Stomach (tissue), 8 donors: ENCODE measurements at regions not wholly inside any gene's neighbourhood (a gene's known extent, or its start where the extent isn't known, plus 50 kb on each side); places are given as distances from the start of the nearest gene placed in this dataset.

Experiments used
- DNase-seq, 2 donors: peaks; one replicate each; pipeline versions ENCODE4 v3.0.0 to v3.0.0-alpha.2; 2013 to 2019
- H3K27ac ChIP-seq, 5 donors: fragments of 200-600 bp in 4 of 5; sonication (generic) in 4 of 5; one replicate each; pipeline ENCODE4 v1.5.1; 2013 to 2019; ENCODE audit warnings: mild to moderate bottlenecking in 1 of 5, moderate library complexity in 1 of 5
- H3K27me3 ChIP-seq, 3 donors: fragments of 200-600 bp; sonication (generic); one replicate each; pipeline ENCODE4 v1.5.1; 2017 to 2019; ENCODE audit warnings: mixed run types in 1 of 3
- H3K36me3 ChIP-seq, 4 donors: fragments of 200-600 bp; sonication (generic); 1 replicate in 3 of 4; 2 replicates in 1 of 4; pipeline ENCODE4 v1.5.1; 2016 to 2019
- H3K4me1 ChIP-seq, 4 donors: fragments of 200-600 bp; sonication (generic); one replicate each; pipeline ENCODE4 v1.5.1; 2016 to 2019
- H3K4me3 ChIP-seq, 4 donors: fragments of 200-600 bp; sonication (generic) in 3 of 4; one replicate each; pipeline ENCODE4 v1.5.1; 2016 to 2019; ENCODE audit warnings: mild to moderate bottlenecking in 1 of 4
- H3K9me3 ChIP-seq, 4 donors: fragments of 200-600 bp; sonication (generic); one replicate each; pipeline ENCODE4 v1.5.1; 2016 to 2019
- EP300 ChIP-seq: sonication (generic); formaldehyde crosslinking; IDR thresholded peaks from one replicate; pipeline ENCODE4 v1.6.1; 2017; ENCODE audit warnings: antibody characterized with exemption
- POLR2A ChIP-seq, 4 donors: fragments of 450-650 bp; IDR thresholded peaks; one replicate each; pipeline ENCODE4 v1.6.1; 2016; ENCODE audit warnings: antibody characterized with exemption in 4 of 4, control low read depth in 2 of 4, mild to moderate bottlenecking in 1 of 4, moderate library complexity in 1 of 4
- POLR2AphosphoS5 ChIP-seq, 3 donors: sonication (generic); formaldehyde crosslinking; IDR thresholded peaks; one replicate each; pipeline ENCODE4 v1.6.1; 2016; ENCODE audit warnings: antibody characterized with exemption in 3 of 3
- WGBS, 5 donors: extraction: QIAGEN DNeasy Blood & Tissue Kit in 3 of 5; methylation state at CpG; one replicate each; pipeline versions ENCODE4 v1.1.5 to v1.1.7; 2013 to 2018; 5-methylcytosine and 5-hydroxymethylcytosine counted together
- intact Hi-C: fragments of 100-400 bp; cut with DNase I; formaldehyde crosslinking; loops from one replicate; pipeline ENCODE4 v1.15.1; 2023; ENCODE audit warnings: low total_unique reads
- TF ChIP-seq, protein P1 (sequence below), 7 experiments: fragments of 450-650 bp in 4 of 7; fragments of 200-600 bp in 3 of 7; sonication (generic) in 3 of 7; IDR thresholded peaks; one replicate each; pipeline ENCODE4 v1.5.1; 2016 to 2019; ENCODE audit warnings: antibody characterized with exemption in 7 of 7, control low read depth in 2 of 7, mild to moderate bottlenecking in 1 of 7
- donor health status: healthy with polysubstance abuse.
- donor health status: Bipolar disorder and iron deficiency.
- donor health status: healthy.

- H3K9me3 ChIP-seq, result no peaks in the 10 kb centered on the region
- intact Hi-C loops, result no loop called here
- WGBS, 5 donors, result 74 to 91% (median 85%) methylated on average over 7 of the region's 7 CpGs
- peak overlapping the region in 2 of 5 donors; percentile 35 to 77 for H3K27ac ChIP-seq
- H3K4me3 ChIP-seq, result no peak overlapping the region
- no peak for DNase-seq
- no peaks in the 10 kb centered on the region for H3K4me1 ChIP-seq
- TF ChIP-seq POLR2AphosphoS5 (IDR thresholded peaks at IDR 0.05) (no peak), POLR2A (IDR thresholded peaks at IDR 0.05) (no peak), EP300 (no peak)
- TF ChIP-seq, protein P1, sequence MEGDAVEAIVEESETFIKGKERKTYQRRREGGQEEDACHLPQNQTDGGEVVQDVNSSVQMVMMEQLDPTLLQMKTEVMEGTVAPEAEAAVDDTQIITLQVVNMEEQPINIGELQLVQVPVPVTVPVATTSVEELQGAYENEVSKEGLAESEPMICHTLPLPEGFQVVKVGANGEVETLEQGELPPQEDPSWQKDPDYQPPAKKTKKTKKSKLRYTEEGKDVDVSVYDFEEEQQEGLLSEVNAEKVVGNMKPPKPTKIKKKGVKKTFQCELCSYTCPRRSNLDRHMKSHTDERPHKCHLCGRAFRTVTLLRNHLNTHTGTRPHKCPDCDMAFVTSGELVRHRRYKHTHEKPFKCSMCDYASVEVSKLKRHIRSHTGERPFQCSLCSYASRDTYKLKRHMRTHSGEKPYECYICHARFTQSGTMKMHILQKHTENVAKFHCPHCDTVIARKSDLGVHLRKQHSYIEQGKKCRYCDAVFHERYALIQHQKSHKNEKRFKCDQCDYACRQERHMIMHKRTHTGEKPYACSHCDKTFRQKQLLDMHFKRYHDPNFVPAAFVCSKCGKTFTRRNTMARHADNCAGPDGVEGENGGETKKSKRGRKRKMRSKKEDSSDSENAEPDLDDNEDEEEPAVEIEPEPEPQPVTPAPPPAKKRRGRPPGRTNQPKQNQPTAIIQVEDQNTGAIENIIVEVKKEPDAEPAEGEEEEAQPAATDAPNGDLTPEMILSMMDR (IDR thresholded peaks at IDR 0.05), result no peak
- H3K36me3 ChIP-seq, result no peaks in the 10 kb centered on the region
- H3K27me3 ChIP-seq, result no peaks in the 10 kb centered on the region
Observed at GRCh38 chr4:123338715-123339114, 57.9 kb upstream of the SPRY1 start.

GRCh38 chr4:123339507-123340380 lies 56.9 kb upstream of the SPRY1 start:
- H3K36me3 ChIP-seq, result no peaks in the 10 kb centered on the region
- intact Hi-C loops, result no loop called here
- H3K27ac ChIP-seq, result peak overlapping the region; percentile 13 to 80 (median 74)
- no peaks in the 10 kb centered on the region for H3K27me3 ChIP-seq
- no peak for TF ChIP-seq POLR2A (IDR thresholded peaks at IDR 0.05)
- TF ChIP-seq, protein P1 (IDR thresholded peaks at IDR 0.05), result no peak
- no peak for TF ChIP-seq EP300
- no peak for TF ChIP-seq POLR2AphosphoS5 (IDR thresholded peaks at IDR 0.05)
- H3K4me3 ChIP-seq, result no peak overlapping the region
- DNase-seq, result no peak
- 81 to 93% (median 88%) methylated on average over 5 of the region's 5 CpGs for WGBS, 5 donors
- no peaks in the 10 kb centered on the region for H3K9me3 ChIP-seq
- H3K4me1 ChIP-seq, result peaks cover 0 to 3% (median under 1%) of the 10 kb centered on the region in 4 donors

DNA sequence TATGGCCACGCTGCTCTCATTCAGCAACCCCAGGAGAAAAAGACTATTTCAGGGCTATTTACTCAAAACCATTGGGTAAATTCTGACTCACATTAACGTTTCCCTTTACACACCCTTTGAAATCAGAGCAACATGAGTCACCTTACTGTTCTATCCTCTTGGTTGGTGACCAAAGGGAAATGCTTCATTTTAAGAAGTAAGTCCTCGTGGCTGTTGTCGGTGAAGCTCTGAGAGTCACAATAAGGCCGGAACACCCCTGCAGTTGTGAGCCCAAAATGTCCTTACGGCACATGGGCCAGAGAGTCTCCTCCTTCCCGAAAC lies 56.3 kb upstream of the SPRY1 start:
- Histone ChIP-seq H3K9me3 (no peaks in the 10 kb centered on the region), H3K36me3 (no peaks in the 10 kb centered on the region), H3K4me3 (no peak overlapping the region), H3K4me1 (peaks cover 0 to 9% (median 4%) of the 10 kb centered on the region in 4 donors), H3K27ac (peak overlapping the region; percentile 13 to 80 (median 74)), H3K27me3 (no peaks in the 10 kb centered on the region)
- TF ChIP-seq POLR2AphosphoS5 (IDR thresholded peaks at IDR 0.05) (peak in 2 of 3 donors; percentile 4 to 76), POLR2A (IDR thresholded peaks at IDR 0.05) (no peak)
- intact Hi-C loops, result no loop called here
- peak in 1 of 2 donors; percentile 74 for DNase-seq
- 47 to 59% (median 53%) methylated on average over 7 of the region's 7 CpGs for WGBS, 5 donors

- H3K4me1 ChIP-seq, result peaks cover 0 to 20% (median 5%) of the 10 kb centered on the region in 4 donors
- H3K4me3 ChIP-seq, result no peak overlapping the region
- DNase-seq, result no peak
- no peaks in the 10 kb centered on the region for H3K27me3 ChIP-seq
- intact Hi-C loops, result no loop called here
- no peak for TF ChIP-seq POLR2A (IDR thresholded peaks at IDR 0.05)
- TF ChIP-seq, protein P1 (IDR thresholded peaks at IDR 0.05), result no peak
- peak overlapping the region in 3 of 5 donors; percentile 46 to 80 (median 66) for H3K27ac ChIP-seq
- 80 to 89% (median 87%) methylated on average over 2 of the region's 2 CpGs for WGBS, 5 donors
- H3K9me3 ChIP-seq, result no peaks in the 10 kb centered on the region
- no peaks in the 10 kb centered on the region for H3K36me3 ChIP-seq
Observed at GRCh38 chr4:123342498-123342897, 54.1 kb upstream of the SPRY1 start.
